SK-N-SH treated with all-trans-retinoic acid at 6 μM for 48 hours (cell line): ENCODE measurements at regions not wholly inside any gene's neighbourhood (a gene's known extent, or its start where the extent isn't known, plus 50 kb on each side); places are given as distances from the start of the nearest gene placed in this dataset.

Source experiments
- ATAC-seq: fragments of 200-7000 bp; cut with Tn5 transposase; 3 replicates; pipeline ENCODE4 v1.9.1; 2020; ENCODE audit warnings: mild to moderate bottlenecking, moderate library complexity
- ARNTL ChIP-seq: fragments of 450-650 bp; formaldehyde crosslinking; IDR thresholded peaks from 2 replicates; pipeline ENCODE4 v1.5.0; 2020; ENCODE audit warnings: low read depth, mild to moderate bottlenecking, moderate library complexity, borderline replicate concordance
- BACH2 ChIP-seq: fragments of 250-450 bp; sonication (Bioruptor Pico); IDR thresholded peaks from 2 replicates; pipeline ENCODE4 v1.9.0; 2021; ENCODE audit warnings: mild to moderate bottlenecking, borderline replicate concordance
- CSDC2 ChIP-seq: fragments of 250-450 bp; sonication (Bioruptor Pico); IDR thresholded peaks from 2 replicates; pipeline ENCODE4 v1.5.0; 2020; ENCODE audit warnings: mild to moderate bottlenecking, moderate library complexity
- ESRRG ChIP-seq: fragments of 250-450 bp; sonication (Bioruptor Pico); IDR thresholded peaks from 2 replicates; pipeline ENCODE4 v1.6.1; 2021; ENCODE audit warnings: mild to moderate bottlenecking
- ISL1 ChIP-seq: fragments of 250-450 bp; sonication (Bioruptor Pico); IDR thresholded peaks from 2 replicates; pipeline ENCODE4 v2.1.2; 2022; ENCODE audit warnings: mild to moderate bottlenecking, moderate library complexity
- OSR1 ChIP-seq: fragments of 250-450 bp; sonication (Bioruptor Pico); IDR thresholded peaks from 2 replicates; pipeline ENCODE4 v1.8.0; 2022; ENCODE audit warnings: moderate library complexity, mild to moderate bottlenecking, inconsistent platforms
- PPARA ChIP-seq: fragments of 250-450 bp; sonication (Bioruptor Pico); IDR thresholded peaks from 2 replicates; pipeline ENCODE4 v1.5.0; 2020; ENCODE audit warnings: mild to moderate bottlenecking, borderline replicate concordance
- RARB ChIP-seq: fragments of 250-450 bp; sonication (Bioruptor Pico); IDR thresholded peaks from 2 replicates; pipeline ENCODE4 v1.8.0; 2021; ENCODE audit warnings: mild to moderate bottlenecking, moderate library complexity
- SNAI2 ChIP-seq: fragments of 250-450 bp; sonication (Bioruptor Pico); IDR thresholded peaks from 2 replicates; pipeline ENCODE4 v1.5.0; 2020; ENCODE audit warnings: mild to moderate bottlenecking, moderate library complexity
- TCF4 ChIP-seq: fragments of 250-450 bp; sonication (Bioruptor Pico); IDR thresholded peaks from 2 replicates; pipeline ENCODE4 v1.8.0; 2021; ENCODE audit warnings: mild to moderate bottlenecking, moderate library complexity, borderline replicate concordance
- TOX ChIP-seq: fragments of 250-450 bp; sonication (Bioruptor Pico); IDR thresholded peaks from 2 replicates; pipeline ENCODE4 v1.8.0; 2021; ENCODE audit warnings: mild to moderate bottlenecking, moderate library complexity, borderline replicate concordance
- ZC3H10 ChIP-seq: fragments of 250-450 bp; sonication (Bioruptor Pico); IDR thresholded peaks from 2 replicates; pipeline ENCODE4 v1.5.1; 2021; ENCODE audit warnings: mild to moderate bottlenecking, moderate library complexity
- ZFP3 ChIP-seq: fragments of 250-450 bp; sonication (Bioruptor Pico); IDR thresholded peaks from 2 replicates; pipeline ENCODE4 v1.5.0; 2020; ENCODE audit warnings: mild to moderate bottlenecking, moderate library complexity
- ZFP30 ChIP-seq: fragments of 450-650 bp; formaldehyde crosslinking; IDR thresholded peaks from 2 replicates; pipeline ENCODE4 v1.5.0; 2022; ENCODE audit warnings: mild to moderate bottlenecking, moderate library complexity
- ZNF565 ChIP-seq: fragments of 450-650 bp; formaldehyde crosslinking; conservative IDR thresholded peaks from 2 replicates; pipeline ENCODE4 v1.5.0; 2020; ENCODE audit warnings: low read depth, mild to moderate bottlenecking, moderate library complexity
- ZNF70 ChIP-seq: fragments of 450-650 bp; formaldehyde crosslinking; IDR thresholded peaks from 2 replicates; pipeline ENCODE4 v1.5.0; 2020; ENCODE audit warnings: mild to moderate bottlenecking, moderate library complexity
- ZNF8 ChIP-seq: fragments of 450-650 bp; formaldehyde crosslinking; IDR thresholded peaks from 2 replicates; pipeline ENCODE4 v1.5.0; 2020; ENCODE audit warnings: mild to moderate bottlenecking, moderate library complexity
- TF ChIP-seq, protein P1 (sequence below): fragments of 250-450 bp; sonication (Bioruptor Pico); IDR thresholded peaks from 2 replicates; pipeline ENCODE4 v1.8.0; 2021; ENCODE audit warnings: low read depth, mild to moderate bottlenecking, moderate library complexity, borderline replicate concordance
- TF ChIP-seq, protein P2 (sequence below): fragments of 250-450 bp; sonication (Bioruptor Pico); IDR thresholded peaks from 2 replicates; pipeline ENCODE4 v1.5.1; 2021; ENCODE audit warnings: mild to moderate bottlenecking, moderate library complexity
- TF ChIP-seq, protein P3 (sequence below): fragments of 250-450 bp; sonication (Bioruptor Pico); IDR thresholded peaks from 2 replicates; pipeline ENCODE4 v1.8.0; 2020; ENCODE audit warnings: mild to moderate bottlenecking, moderate library complexity, borderline replicate concordance
- TF ChIP-seq, protein P4 (sequence below): fragments of 250-450 bp; sonication (Bioruptor Pico); IDR thresholded peaks from 2 replicates; pipeline ENCODE4 v1.5.1; 2020; ENCODE audit warnings: low read depth, mild to moderate bottlenecking, moderate library complexity

DNA sequence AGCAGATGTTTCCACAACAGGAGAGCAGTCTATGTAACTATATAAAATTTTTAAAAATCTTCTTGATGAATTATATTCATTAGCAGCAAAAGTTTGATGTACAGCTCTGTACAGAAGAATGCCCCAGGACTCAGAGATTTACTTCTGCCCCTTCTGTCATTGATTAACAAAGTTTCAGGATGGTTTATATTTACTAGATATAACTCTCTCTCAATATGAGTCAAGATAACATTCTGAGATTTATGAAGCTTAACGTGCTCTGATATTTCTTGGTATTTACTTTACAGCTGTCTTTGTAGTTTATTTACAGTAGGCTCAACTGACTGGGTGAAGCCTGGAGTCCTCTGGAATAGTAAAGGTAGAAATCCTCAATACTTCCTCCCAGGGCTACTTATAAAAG, 93.6 kb upstream of the HNMT start:
- TF ChIP-seq TCF4 (no peak), ZNF8 (CRISPR knock-in tag) (no peak), PPARA (no peak), SNAI2 (CRISPR knock-in tag) (no peak), BACH2 (CRISPR knock-in tag) (no peak), ZNF565 (CRISPR knock-in tag) (no peak), ZC3H10 (CRISPR knock-in tag) (no peak), TOX (CRISPR knock-in tag) (no peak), ESRRG (CRISPR knock-in tag) (no peak), ZFP30 (CRISPR knock-in tag) (no peak), ISL1 (no peak), ARNTL (CRISPR knock-in tag) (no peak), CSDC2 (CRISPR knock-in tag) (no peak), ZNF70 (CRISPR knock-in tag) (no peak), OSR1 (CRISPR knock-in tag) (no peak)
- TF ChIP-seq, protein P1, sequence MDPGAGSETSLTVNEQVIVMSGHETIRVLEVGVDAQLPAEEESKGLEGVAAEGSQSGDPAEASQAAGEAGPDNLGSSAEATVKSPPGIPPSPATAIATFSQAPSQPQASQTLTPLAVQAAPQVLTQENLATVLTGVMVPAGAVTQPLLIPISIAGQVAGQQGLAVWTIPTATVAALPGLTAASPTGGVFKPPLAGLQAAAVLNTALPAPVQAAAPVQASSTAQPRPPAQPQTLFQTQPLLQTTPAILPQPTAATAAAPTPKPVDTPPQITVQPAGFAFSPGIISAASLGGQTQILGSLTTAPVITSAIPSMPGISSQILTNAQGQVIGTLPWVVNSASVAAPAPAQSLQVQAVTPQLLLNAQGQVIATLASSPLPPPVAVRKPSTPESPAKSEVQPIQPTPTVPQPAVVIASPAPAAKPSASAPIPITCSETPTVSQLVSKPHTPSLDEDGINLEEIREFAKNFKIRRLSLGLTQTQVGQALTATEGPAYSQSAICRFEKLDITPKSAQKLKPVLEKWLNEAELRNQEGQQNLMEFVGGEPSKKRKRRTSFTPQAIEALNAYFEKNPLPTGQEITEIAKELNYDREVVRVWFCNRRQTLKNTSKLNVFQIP (CRISPR knock-in tag) = no peak
- TF ChIP-seq, protein P2, sequence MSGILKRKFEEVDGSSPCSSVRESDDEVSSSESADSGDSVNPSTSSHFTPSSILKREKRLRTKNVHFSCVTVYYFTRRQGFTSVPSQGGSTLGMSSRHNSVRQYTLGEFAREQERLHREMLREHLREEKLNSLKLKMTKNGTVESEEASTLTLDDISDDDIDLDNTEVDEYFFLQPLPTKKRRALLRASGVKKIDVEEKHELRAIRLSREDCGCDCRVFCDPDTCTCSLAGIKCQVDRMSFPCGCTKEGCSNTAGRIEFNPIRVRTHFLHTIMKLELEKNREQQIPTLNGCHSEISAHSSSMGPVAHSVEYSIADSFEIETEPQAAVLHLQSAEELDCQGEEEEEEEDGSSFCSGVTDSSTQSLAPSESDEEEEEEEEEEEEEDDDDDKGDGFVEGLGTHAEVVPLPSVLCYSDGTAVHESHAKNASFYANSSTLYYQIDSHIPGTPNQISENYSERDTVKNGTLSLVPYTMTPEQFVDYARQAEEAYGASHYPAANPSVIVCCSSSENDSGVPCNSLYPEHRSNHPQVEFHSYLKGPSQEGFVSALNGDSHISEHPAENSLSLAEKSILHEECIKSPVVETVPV (CRISPR knock-in tag) = no peak
- TF ChIP-seq, protein P3, sequence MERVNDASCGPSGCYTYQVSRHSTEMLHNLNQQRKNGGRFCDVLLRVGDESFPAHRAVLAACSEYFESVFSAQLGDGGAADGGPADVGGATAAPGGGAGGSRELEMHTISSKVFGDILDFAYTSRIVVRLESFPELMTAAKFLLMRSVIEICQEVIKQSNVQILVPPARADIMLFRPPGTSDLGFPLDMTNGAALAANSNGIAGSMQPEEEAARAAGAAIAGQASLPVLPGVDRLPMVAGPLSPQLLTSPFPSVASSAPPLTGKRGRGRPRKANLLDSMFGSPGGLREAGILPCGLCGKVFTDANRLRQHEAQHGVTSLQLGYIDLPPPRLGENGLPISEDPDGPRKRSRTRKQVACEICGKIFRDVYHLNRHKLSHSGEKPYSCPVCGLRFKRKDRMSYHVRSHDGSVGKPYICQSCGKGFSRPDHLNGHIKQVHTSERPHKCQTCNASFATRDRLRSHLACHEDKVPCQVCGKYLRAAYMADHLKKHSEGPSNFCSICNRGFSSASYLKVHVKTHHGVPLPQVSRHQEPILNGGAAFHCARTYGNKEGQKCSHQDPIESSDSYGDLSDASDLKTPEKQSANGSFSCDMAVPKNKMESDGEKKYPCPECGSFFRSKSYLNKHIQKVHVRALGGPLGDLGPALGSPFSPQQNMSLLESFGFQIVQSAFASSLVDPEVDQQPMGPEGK (CRISPR knock-in tag) = no peak
- TF ChIP-seq, protein P4, sequence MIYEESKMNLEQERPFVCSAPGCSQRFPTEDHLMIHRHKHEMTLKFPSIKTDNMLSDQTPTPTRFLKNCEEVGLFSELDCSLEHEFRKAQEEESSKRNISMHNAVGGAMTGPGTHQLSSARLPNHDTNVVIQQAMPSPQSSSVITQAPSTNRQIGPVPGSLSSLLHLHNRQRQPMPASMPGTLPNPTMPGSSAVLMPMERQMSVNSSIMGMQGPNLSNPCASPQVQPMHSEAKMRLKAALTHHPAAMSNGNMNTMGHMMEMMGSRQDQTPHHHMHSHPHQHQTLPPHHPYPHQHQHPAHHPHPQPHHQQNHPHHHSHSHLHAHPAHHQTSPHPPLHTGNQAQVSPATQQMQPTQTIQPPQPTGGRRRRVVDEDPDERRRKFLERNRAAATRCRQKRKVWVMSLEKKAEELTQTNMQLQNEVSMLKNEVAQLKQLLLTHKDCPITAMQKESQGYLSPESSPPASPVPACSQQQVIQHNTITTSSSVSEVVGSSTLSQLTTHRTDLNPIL (CRISPR knock-in tag) = no peak
- ATAC-seq = no peak

DNA sequence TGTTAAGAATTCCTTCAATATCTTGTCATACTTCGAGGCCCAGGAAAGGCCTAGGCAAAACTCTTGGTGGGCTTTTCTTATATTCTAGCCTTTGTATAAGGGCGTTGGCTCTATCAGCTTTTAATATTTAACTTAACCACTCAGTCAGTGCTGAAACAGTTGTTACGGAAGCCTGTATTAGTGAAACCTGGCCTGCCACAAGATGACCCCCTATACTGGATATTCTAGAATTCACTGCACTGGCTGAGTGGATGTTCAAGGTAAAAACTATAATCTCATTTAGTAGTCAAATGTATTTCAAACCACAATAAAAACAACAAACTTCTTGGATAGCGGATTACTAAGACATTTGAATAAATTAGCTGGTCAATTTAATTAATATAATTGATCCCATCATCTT, 91.7 kb upstream of the HNMT start:
- no peak for ATAC-seq
- TF ChIP-seq ARNTL (CRISPR knock-in tag) (no peak), ZFP3 (CRISPR knock-in tag) (no peak), TOX (CRISPR knock-in tag) (no peak), ZNF8 (CRISPR knock-in tag) (no peak), OSR1 (CRISPR knock-in tag) (no peak), RARB (no peak), BACH2 (CRISPR knock-in tag) (no peak), ZC3H10 (CRISPR knock-in tag) (no peak)
- TF ChIP-seq, all 23 proteins: peak for 0

DNA sequence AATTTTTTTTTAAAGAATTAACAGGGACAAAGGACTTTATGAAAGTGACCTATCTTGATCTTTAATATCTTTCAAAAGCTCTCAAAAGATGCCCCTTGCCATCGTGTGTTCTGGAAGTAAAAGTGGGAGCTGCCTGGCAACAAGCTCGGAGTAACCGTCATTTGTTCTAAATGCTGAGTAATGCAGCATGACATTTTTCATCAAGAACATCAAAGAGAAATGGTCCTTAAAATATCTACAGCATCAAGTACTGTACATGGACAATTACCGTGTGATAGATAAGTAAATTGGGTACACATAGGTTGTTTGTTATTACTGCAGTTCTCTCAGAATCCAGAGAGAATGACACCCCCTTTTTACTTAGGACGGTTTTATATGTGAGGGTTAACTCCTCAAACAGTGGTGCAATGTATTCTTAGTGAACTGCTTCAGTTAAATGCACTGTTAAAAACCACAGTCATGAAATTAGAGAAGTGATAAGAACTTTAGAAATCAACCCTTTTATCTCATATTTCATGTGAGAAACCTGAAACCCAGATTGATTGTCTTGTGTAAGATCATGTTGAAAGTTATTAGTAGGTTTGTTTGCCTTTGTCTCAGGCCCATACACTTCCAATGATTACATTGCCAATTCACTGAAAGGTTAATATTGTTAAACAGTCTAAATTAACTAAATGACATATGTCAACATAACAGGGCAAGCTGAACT, 90.6 kb upstream of the HNMT start:
- ATAC-seq = no peak
- TF ChIP-seq ZNF8 (CRISPR knock-in tag) (no peak), ARNTL (CRISPR knock-in tag) (no peak)
- TF ChIP-seq, all 23 proteins: peak for 0

DNA sequence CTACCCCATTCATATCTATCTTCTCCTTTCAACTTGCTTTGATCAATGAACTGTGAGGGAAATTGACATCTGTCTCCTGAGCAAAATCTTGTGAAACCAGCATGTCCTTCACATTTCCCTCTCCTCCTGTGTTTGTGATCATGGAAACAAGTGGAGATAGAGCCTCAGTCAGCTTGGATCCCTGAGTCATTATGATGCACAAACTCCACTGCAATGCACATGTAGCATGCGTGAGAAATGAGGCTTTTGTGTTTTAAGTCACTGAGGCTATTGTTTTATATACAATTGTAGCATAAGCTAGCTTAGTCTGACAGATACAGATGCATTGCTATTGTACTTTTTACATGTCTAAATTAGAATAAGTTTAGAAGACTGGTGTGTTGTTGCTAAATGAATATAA, 85.2 kb upstream of the HNMT start:
- no peak for ATAC-seq
- TF ChIP-seq, protein P4 (CRISPR knock-in tag) = no peak
